GM23338 (cell line): ENCODE measurements at regions not wholly inside any gene's neighbourhood (a gene's known extent, or its start where the extent isn't known, plus 50 kb on each side); places are given as distances from the start of the nearest gene placed in this dataset.

Source experiments
- CREB1 ChIP-seq: fragments of 250-450 bp; sonication (Bioruptor Pico); IDR thresholded peaks from 2 replicates; pipeline ENCODE4 v1.5.0; 2020; ENCODE audit warnings: low read depth, mild to moderate bottlenecking, moderate library complexity
- EZH2 ChIP-seq: fragments of 200-600 bp; sonication (generic); IDR thresholded peaks from one replicate; pipeline ENCODE4 v1.8.0; 2017; ENCODE audit warnings: antibody characterized with exemption, mild to moderate bottlenecking, low read depth; ENCODE audit not compliant: unreplicated experiment
- EZH2phosphoT487 ChIP-seq: fragments of 200-600 bp; sonication (generic); IDR thresholded peaks from one replicate; pipeline ENCODE4 v1.8.1; 2018; ENCODE audit warnings: antibody characterized with exemption; ENCODE audit not compliant: unreplicated experiment
- POLR2AphosphoS5 ChIP-seq: IDR thresholded peaks from 2 replicates; pipeline ENCODE4 v1.6.1; 2016; ENCODE audit warnings: antibody characterized with exemption, low read depth
- TF ChIP-seq, protein P1 (sequence below), 2 experiments: fragments of 200-600 bp in 1 of 2; sonication (generic) in 1 of 2; conservative IDR thresholded peaks; 2 replicates each; pipeline versions ENCODE4 v1.5.1 to v1.6.1; 2016 to 2017; ENCODE audit warnings: antibody characterized with exemption in 2 of 2, low read depth in 2 of 2, mild to moderate bottlenecking in 2 of 2, moderate library complexity in 1 of 2

DNA sequence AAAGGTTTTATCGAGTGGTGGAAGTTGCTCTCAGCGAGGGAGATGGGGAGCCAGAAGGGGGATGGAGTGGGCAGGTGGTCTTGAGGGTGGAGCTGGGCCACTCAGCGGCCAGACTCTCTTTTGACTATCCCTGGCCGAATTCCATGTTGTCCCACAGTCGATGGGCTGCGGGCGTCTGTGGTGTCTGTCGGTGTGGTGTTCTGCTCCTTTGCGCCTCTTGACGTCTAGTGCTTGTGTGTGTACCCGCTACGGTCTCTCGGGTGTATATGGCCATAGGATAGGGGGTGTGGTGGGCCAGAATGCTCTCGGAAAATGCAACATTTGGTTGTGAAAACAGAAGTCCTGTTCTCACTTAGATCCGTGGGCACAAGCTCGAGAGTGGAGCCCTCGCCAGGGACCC is 297.0 kb downstream of the CGGBP1 start:
- TF ChIP-seq, protein P1, sequence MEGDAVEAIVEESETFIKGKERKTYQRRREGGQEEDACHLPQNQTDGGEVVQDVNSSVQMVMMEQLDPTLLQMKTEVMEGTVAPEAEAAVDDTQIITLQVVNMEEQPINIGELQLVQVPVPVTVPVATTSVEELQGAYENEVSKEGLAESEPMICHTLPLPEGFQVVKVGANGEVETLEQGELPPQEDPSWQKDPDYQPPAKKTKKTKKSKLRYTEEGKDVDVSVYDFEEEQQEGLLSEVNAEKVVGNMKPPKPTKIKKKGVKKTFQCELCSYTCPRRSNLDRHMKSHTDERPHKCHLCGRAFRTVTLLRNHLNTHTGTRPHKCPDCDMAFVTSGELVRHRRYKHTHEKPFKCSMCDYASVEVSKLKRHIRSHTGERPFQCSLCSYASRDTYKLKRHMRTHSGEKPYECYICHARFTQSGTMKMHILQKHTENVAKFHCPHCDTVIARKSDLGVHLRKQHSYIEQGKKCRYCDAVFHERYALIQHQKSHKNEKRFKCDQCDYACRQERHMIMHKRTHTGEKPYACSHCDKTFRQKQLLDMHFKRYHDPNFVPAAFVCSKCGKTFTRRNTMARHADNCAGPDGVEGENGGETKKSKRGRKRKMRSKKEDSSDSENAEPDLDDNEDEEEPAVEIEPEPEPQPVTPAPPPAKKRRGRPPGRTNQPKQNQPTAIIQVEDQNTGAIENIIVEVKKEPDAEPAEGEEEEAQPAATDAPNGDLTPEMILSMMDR (conservative IDR thresholded peaks at IDR 0.05; ENCODE audit: low read depth in 2 of 2): no peak
- TF ChIP-seq EZH2: no peak
- TF ChIP-seq EZH2phosphoT487: no peak
- no peak for TF ChIP-seq CREB1 (CRISPR knock-in tag)
- TF ChIP-seq POLR2AphosphoS5: no peak
